Vagina (tissue), 2 donors: ENCODE measurements at regions not wholly inside any gene's neighbourhood (a gene's known extent, or its start where the extent isn't known, plus 50 kb on each side); places are given as distances from the start of the nearest gene placed in this dataset.

Source experiments
- POLR2AphosphoS5 ChIP-seq, 2 donors: sonication (generic); formaldehyde crosslinking; IDR thresholded peaks; one replicate each; pipeline ENCODE4 v1.9.0; 2017; ENCODE audit warnings: antibody characterized with exemption in 2 of 2, mild to moderate bottlenecking in 2 of 2, low read depth in 1 of 2; ENCODE audit not compliant: insufficient read depth in 1 of 2
- TF ChIP-seq, protein P1 (sequence below), 3 experiments: fragments of 450-650 bp in 2 of 3; fragments of 200-600 bp in 1 of 3; sonication (generic) in 1 of 3; IDR thresholded peaks; one replicate each; pipeline ENCODE4 v1.5.1; 2017 to 2019; ENCODE audit warnings: antibody characterized with exemption in 3 of 3, mild to moderate bottlenecking in 2 of 3, moderate library complexity in 2 of 3

DNA sequence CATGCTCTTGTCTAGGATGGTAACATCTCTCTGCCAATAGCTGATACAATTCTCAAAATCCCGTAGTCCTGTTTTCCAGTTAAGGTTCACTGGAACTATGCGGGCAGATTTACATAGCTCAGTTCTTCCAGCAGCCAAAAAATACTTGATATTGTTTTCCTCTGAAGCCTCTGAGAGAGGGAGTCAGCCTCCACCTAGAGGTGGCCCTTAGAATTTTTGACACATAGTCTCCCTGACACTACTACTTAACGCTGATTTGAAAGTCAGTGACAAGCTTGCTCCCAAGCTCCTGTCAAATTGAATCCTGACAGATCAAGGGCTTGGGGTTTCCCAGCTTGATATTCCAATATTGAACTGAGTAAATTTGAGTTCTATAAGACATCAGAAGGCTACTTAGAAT, 1780.1 kb downstream of the TP53TG3F start:
- TF ChIP-seq, protein P1, sequence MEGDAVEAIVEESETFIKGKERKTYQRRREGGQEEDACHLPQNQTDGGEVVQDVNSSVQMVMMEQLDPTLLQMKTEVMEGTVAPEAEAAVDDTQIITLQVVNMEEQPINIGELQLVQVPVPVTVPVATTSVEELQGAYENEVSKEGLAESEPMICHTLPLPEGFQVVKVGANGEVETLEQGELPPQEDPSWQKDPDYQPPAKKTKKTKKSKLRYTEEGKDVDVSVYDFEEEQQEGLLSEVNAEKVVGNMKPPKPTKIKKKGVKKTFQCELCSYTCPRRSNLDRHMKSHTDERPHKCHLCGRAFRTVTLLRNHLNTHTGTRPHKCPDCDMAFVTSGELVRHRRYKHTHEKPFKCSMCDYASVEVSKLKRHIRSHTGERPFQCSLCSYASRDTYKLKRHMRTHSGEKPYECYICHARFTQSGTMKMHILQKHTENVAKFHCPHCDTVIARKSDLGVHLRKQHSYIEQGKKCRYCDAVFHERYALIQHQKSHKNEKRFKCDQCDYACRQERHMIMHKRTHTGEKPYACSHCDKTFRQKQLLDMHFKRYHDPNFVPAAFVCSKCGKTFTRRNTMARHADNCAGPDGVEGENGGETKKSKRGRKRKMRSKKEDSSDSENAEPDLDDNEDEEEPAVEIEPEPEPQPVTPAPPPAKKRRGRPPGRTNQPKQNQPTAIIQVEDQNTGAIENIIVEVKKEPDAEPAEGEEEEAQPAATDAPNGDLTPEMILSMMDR (IDR thresholded peaks at IDR 0.05), result no peak
- TF ChIP-seq POLR2AphosphoS5 (IDR thresholded peaks at IDR 0.05; ENCODE audit: insufficient read depth in 1 of 2, low read depth in 1 of 2), result no peak
